H1 (cell line): ENCODE measurements at regions not wholly inside any gene's neighbourhood (a gene's known extent, or its start where the extent isn't known, plus 50 kb on each side); places are given as distances from the start of the nearest gene placed in this dataset.

ENCODE experiments used
- CTCF ChIA-PET: fragments of 300-600 bp; sonication (Branson Sonifier 250); formaldehyde crosslinking; loops from one replicate; lab custom pipeline; 2021; ENCODE audit not compliant: partially characterized antibody; lab: Charles Lee
- POLR2A ChIA-PET: fragments of 300-600 bp; sonication (Branson Sonifier 250); formaldehyde crosslinking; loops from one replicate; lab custom pipeline; 2021; ENCODE audit warnings: inconsistent platforms; ENCODE audit not compliant: partially characterized antibody; lab: Charles Lee
- DNase-seq, 2 experiments: peaks; one replicate each; pipeline versions ENCODE4 v3.0.0 to v3.0.0-alpha.2; 2010 to 2022; ENCODE audit warnings: low spot score in 2 of 2, low read depth in 1 of 2, mixed read lengths in 1 of 2
- FAIRE-seq: peaks from 2 replicates; lab custom pipeline; 2011; peaks lifted over from hg19 to GRCh38; lab: Jason Lieb, UNC
- H2AFZ ChIP-seq: 2 replicates; pipeline ENCODE4 v1.8.1; 2012; ENCODE audit warnings: low read length, inconsistent platforms
- H2AK5ac ChIP-seq: 2 replicates; pipeline ENCODE4 v1.6.1; 2013; ENCODE audit warnings: low read depth, low read length
- H2BK120ac ChIP-seq: replicated peaks from 2 replicates; pipeline ENCODE3; 2013; ENCODE audit warnings: low read depth, low read length, inconsistent platforms
- H2BK12ac ChIP-seq: 2 replicates; pipeline ENCODE4 v1.6.1; 2013; ENCODE audit warnings: low read depth, low read length
- H2BK15ac ChIP-seq: 2 replicates; pipeline ENCODE4 v1.6.1; 2013; ENCODE audit warnings: low read length
- H2BK20ac ChIP-seq: 2 replicates; pipeline ENCODE4 v1.6.1; 2013; ENCODE audit warnings: low read length
- H2BK5ac ChIP-seq: 2 replicates; pipeline ENCODE4 v1.6.1; 2013; ENCODE audit warnings: low read depth, low read length
- H3K14ac ChIP-seq: 2 replicates; pipeline ENCODE4 v1.6.1; 2013; ENCODE audit warnings: inconsistent platforms; ENCODE audit not compliant: insufficient read length
- H3K18ac ChIP-seq: 2 replicates; pipeline ENCODE4 v1.6.1; 2013; ENCODE audit warnings: low read length; ENCODE audit errors: extremely low read depth
- H3K23ac ChIP-seq: 2 replicates; pipeline ENCODE4 v1.6.1; 2013; ENCODE audit warnings: inconsistent platforms; ENCODE audit not compliant: insufficient read length
- H3K23me2 ChIP-seq: 2 replicates; pipeline ENCODE4 v1.6.1; 2013; ENCODE audit warnings: low read depth, low read length
- H3K27ac ChIP-seq: 2 replicates; pipeline ENCODE4 v1.6.1; 2011; ENCODE audit warnings: low read depth, low read length, inconsistent platforms
- H3K27me3 ChIP-seq, 4 experiments: replicated peaks in 1 of 4; 1 replicate in 1 of 4; 2 replicates in 3 of 4; pipeline versions ENCODE4 v1.6.1 to v1.8.1; 2011 to 2013; ENCODE audit warnings: low read length in 3 of 4, mild to moderate bottlenecking in 3 of 4, inconsistent platforms in 2 of 4, mixed read lengths in 2 of 4, moderate library complexity in 1 of 4; ENCODE audit not compliant: control insufficient read depth in 3 of 4, insufficient read depth in 3 of 4; ENCODE audit errors: extremely low read depth in 1 of 4
- H3K36me3 ChIP-seq, 4 experiments: 2 replicates each; pipeline versions ENCODE4 v1.6.1 to v1.8.1; 2011 to 2013; ENCODE audit warnings: mild to moderate bottlenecking in 4 of 4, low read length in 3 of 4, moderate library complexity in 2 of 4, control low read depth in 1 of 4, inconsistent platforms in 1 of 4; ENCODE audit not compliant: insufficient read depth in 4 of 4, control insufficient read depth in 2 of 4
- H3K4ac ChIP-seq: replicated peaks from 2 replicates; pipeline ENCODE3; 2013; ENCODE audit warnings: low read length, low read depth, mixed read lengths, inconsistent platforms; ENCODE audit not compliant: insufficient read length
- H3K4me1 ChIP-seq, 4 experiments: replicated peaks in 1 of 4; 1 replicate in 1 of 4; 2 replicates in 3 of 4; pipeline versions ENCODE4 v1.6.1 to v1.8.1; 2011 to 2013; ENCODE audit warnings: low read length in 3 of 4, inconsistent platforms in 2 of 4, mixed read lengths in 1 of 4; ENCODE audit not compliant: insufficient read depth in 4 of 4, control insufficient read depth in 3 of 4
- H3K4me2 ChIP-seq, 2 experiments: 2 replicates each; pipeline versions ENCODE4 v1.6.1 to v1.8.1; 2011 to 2013; ENCODE audit warnings: low read depth in 2 of 2, low read length in 2 of 2, control low read depth in 1 of 2, inconsistent platforms in 1 of 2, mild to moderate bottlenecking in 1 of 2; ENCODE audit not compliant: insufficient read depth in 1 of 2
- H3K4me3 ChIP-seq, 4 experiments: fragments of 200-600, 300-600 bp in 1 of 4; sonication (generic), shearing (Covaris generic), sonication (Bioruptor Twin) in 1 of 4; 2 replicates each; pipeline versions ENCODE4 v1.5.1 to v1.8.1; 2011 to 2016; ENCODE audit warnings: low read length in 4 of 4, low read depth in 3 of 4, control low read depth in 2 of 4, inconsistent platforms in 2 of 4, mild to moderate bottlenecking in 2 of 4, mixed read lengths in 1 of 4, moderate library complexity in 1 of 4; ENCODE audit not compliant: insufficient read depth in 2 of 4; ENCODE audit errors: extremely low read depth in 1 of 4
- H3K56ac ChIP-seq: replicated peaks from 2 replicates; pipeline ENCODE3; 2013; ENCODE audit warnings: low read depth, mild to moderate bottlenecking, mixed read lengths, low read length, inconsistent platforms; ENCODE audit not compliant: insufficient read length
- H3K79me1 ChIP-seq: 2 replicates; pipeline ENCODE4 v1.6.1; 2013; ENCODE audit warnings: low read depth, low read length, control low read depth
- H3K79me2 ChIP-seq, 2 experiments: 2 replicates each; pipeline versions ENCODE4 v1.6.1 to v1.8.1; 2012 to 2013; ENCODE audit warnings: low read length in 2 of 2, mild to moderate bottlenecking in 2 of 2, inconsistent platforms in 1 of 2; ENCODE audit not compliant: insufficient read depth in 2 of 2, control insufficient read depth in 1 of 2
- H3K9ac ChIP-seq, 4 experiments: replicated peaks in 1 of 4; 1 replicate in 1 of 4; 2 replicates in 3 of 4; pipeline versions ENCODE4 v1.6.1 to v1.8.1; 2011 to 2013; ENCODE audit warnings: low read depth in 3 of 4, low read length in 3 of 4, control low read depth in 2 of 4, mild to moderate bottlenecking in 2 of 4, moderate library complexity in 2 of 4, inconsistent platforms in 1 of 4; ENCODE audit errors: extremely low read depth in 1 of 4
- H3K9me3 ChIP-seq, 2 experiments: 2 replicates each; pipeline versions ENCODE4 v1.6.1 to v1.8.1; 2012 to 2013; ENCODE audit warnings: mild to moderate bottlenecking in 2 of 2, moderate library complexity in 2 of 2, control low read depth in 1 of 2, inconsistent platforms in 1 of 2, low read depth in 1 of 2, low read length in 1 of 2, mixed read lengths in 1 of 2; ENCODE audit not compliant: insufficient read depth in 2 of 2
- H4K20me1 ChIP-seq, 2 experiments: replicated peaks in 1 of 2; 2 replicates each; pipeline versions ENCODE3 to v1.8.1; 2011 to 2013; ENCODE audit warnings: inconsistent platforms in 2 of 2, low read length in 2 of 2, mild to moderate bottlenecking in 1 of 2; ENCODE audit not compliant: insufficient read depth in 2 of 2, control insufficient read depth in 1 of 2
- H4K5ac ChIP-seq: 2 replicates; pipeline ENCODE4 v1.6.1; 2013; ENCODE audit warnings: low read length, low read depth, mixed read lengths, inconsistent platforms; ENCODE audit not compliant: insufficient read length
- H4K8ac ChIP-seq: 2 replicates; pipeline ENCODE4 v1.8.0; 2013; ENCODE audit warnings: mild to moderate bottlenecking, moderate library complexity, low read length, inconsistent platforms; ENCODE audit not compliant: insufficient read depth; ENCODE audit errors: extremely low read depth
- H4K91ac ChIP-seq: replicated peaks from 2 replicates; pipeline ENCODE3; 2013; ENCODE audit warnings: low read length, mixed read lengths, inconsistent platforms; ENCODE audit not compliant: insufficient read length
- HDAC2 ChIP-seq, 2 experiments: fragments of 300-600 bp in 1 of 2; sonication (generic) in 1 of 2; IDR thresholded peaks; 2 replicates each; pipeline ENCODE4 v1.6.1; 2011 to 2012; ENCODE audit warnings: low read depth in 2 of 2, low read length in 2 of 2, mild to moderate bottlenecking in 2 of 2, moderate library complexity in 2 of 2, borderline replicate concordance in 1 of 2, inconsistent platforms in 1 of 2
- JUND ChIP-seq: IDR thresholded peaks from 2 replicates; pipeline ENCODE4 v1.6.1; 2011; ENCODE audit warnings: mild to moderate bottlenecking, improper control_type of control experiment, low read length
- WGBS, 2 experiments: shearing (Covaris generic) in 1 of 2; methylation state at CpG; one replicate each; pipeline versions ENCODE4 v1.1.6 to v1.1.7; 2013 to 2015; ENCODE audit warnings: low lambda C conversion rate in 2 of 2, mixed read lengths in 2 of 2, inconsistent platforms in 1 of 2, low coverage in 1 of 2, missing lambda C conversion rate in 1 of 2; ENCODE audit not compliant: insufficient replicate concordance in 2 of 2, insufficient coverage in 1 of 2, insufficient read length in 1 of 2; ENCODE audit errors: extremely low coverage in 1 of 2, missing lambda C conversion rate in 1 of 2; 5-methylcytosine and 5-hydroxymethylcytosine counted together

GRCh38 chr22:47449508-47450270 lies 687.2 kb downstream of the TBC1D22A start:
- H3K23ac ChIP-seq = no peak overlapping the region
- FAIRE-seq = no peak
- no peak overlapping the region for H3K4me3 ChIP-seq
- H3K4me1 ChIP-seq = no peaks in the 10 kb centered on the region
- H2BK12ac ChIP-seq = no peak overlapping the region
- H3K4me2 ChIP-seq = no peak overlapping the region
- no peak overlapping the region for H4K8ac ChIP-seq
- H4K91ac ChIP-seq = no peak overlapping the region
- H2BK5ac ChIP-seq = no peak overlapping the region
- no peak overlapping the region for H3K56ac ChIP-seq
- H2AFZ ChIP-seq = no peak overlapping the region
- no peak overlapping the region for H4K5ac ChIP-seq
- H2BK120ac ChIP-seq = no peak overlapping the region
- H3K79me2 ChIP-seq = no peaks in the 10 kb centered on the region
- no peaks in the 10 kb centered on the region for H3K79me1 ChIP-seq
- no peaks in the 10 kb centered on the region for H4K20me1 ChIP-seq
- no peak overlapping the region for H3K18ac ChIP-seq
- H3K36me3 ChIP-seq = no peaks in the 10 kb centered on the region
- H2BK20ac ChIP-seq = no peak overlapping the region
- H3K9ac ChIP-seq = no peak overlapping the region
- no peak overlapping the region for H2BK15ac ChIP-seq
- H3K27ac ChIP-seq = no peak overlapping the region
- peaks cover 80 to 89% of the 10 kb centered on the region in 2 experiments for H3K9me3 ChIP-seq
- POLR2A ChIA-PET = no interaction called here
- WGBS, 2 experiments = 67% methylated on average over 12 of the region's 12 CpGs; no CpG with 5 or more reads in 1 of the 2 experiments
- CTCF ChIA-PET = no interaction called here
- no peak for DNase-seq
- H3K23me2 ChIP-seq = no peaks in the 10 kb centered on the region; the same call in 1 of the 2 replicates
- H3K14ac ChIP-seq = no peak overlapping the region
- no peak overlapping the region for H3K4ac ChIP-seq
- no peaks in the 10 kb centered on the region for H3K27me3 ChIP-seq
- H2AK5ac ChIP-seq = no peak overlapping the region
- TF ChIP-seq JUND (no peak), HDAC2 (IDR thresholded peaks at IDR 0.05; ENCODE audit: borderline replicate concordance in 1 of 2, low read depth in 2 of 2, low read length in 2 of 2) (no peak)
